Aorta (tissue), 5 donors: ENCODE measurements at regions not wholly inside any gene's neighbourhood (a gene's known extent, or its start where the extent isn't known, plus 50 kb on each side); places are given as distances from the start of the nearest gene placed in this dataset.

Experiments used
- ATAC-seq: fragments of 200-7000 bp; cut with Tn5 transposase; one replicate; pipeline ENCODE4 v1.9.1; 2022; ENCODE audit warnings: moderate library complexity; ENCODE audit not compliant: low FRiP score
- DNase-seq, 2 donors: peaks; one replicate each; pipeline ENCODE4 v3.0.0-alpha.2; 2020
- H3K27ac ChIP-seq, 2 donors: one replicate each; pipeline ENCODE4 v1.5.1; 2013; ENCODE audit warnings: low read length in 2 of 2, mild to moderate bottlenecking in 2 of 2, moderate library complexity in 2 of 2, control low read depth in 1 of 2, inconsistent platforms in 1 of 2, low read depth in 1 of 2
- H3K27me3 ChIP-seq, 2 donors: one replicate each; pipeline ENCODE4 v1.6.1; 2013; ENCODE audit warnings: control low read depth in 1 of 2, low read length in 1 of 2, mild to moderate bottlenecking in 1 of 2, moderate library complexity in 1 of 2; ENCODE audit not compliant: insufficient read depth in 2 of 2, control insufficient read depth in 1 of 2
- H3K36me3 ChIP-seq, 2 donors: one replicate each; pipeline ENCODE4 v1.6.1; 2013; ENCODE audit warnings: control low read depth in 1 of 2, low read length in 1 of 2, mild to moderate bottlenecking in 1 of 2; ENCODE audit not compliant: insufficient read depth in 2 of 2, control insufficient read depth in 1 of 2
- H3K4me1 ChIP-seq, 2 donors: one replicate each; pipeline ENCODE4 v1.6.1; 2013; ENCODE audit warnings: low read length in 2 of 2, control low read depth in 1 of 2, mild to moderate bottlenecking in 1 of 2, moderate library complexity in 1 of 2; ENCODE audit not compliant: insufficient read depth in 2 of 2, control insufficient read depth in 1 of 2
- H3K4me3 ChIP-seq, 2 donors: one replicate each; pipeline ENCODE4 v1.5.1; 2013; ENCODE audit warnings: low read length in 2 of 2, control low read depth in 1 of 2, mild to moderate bottlenecking in 1 of 2
- H3K9me3 ChIP-seq: one replicate; pipeline ENCODE4 v1.6.1; 2013; ENCODE audit warnings: mild to moderate bottlenecking, low read length; ENCODE audit not compliant: control insufficient read depth
- WGBS, 2 donors: extraction: QIAGEN DNeasy Blood & Tissue Kit; methylation state at CpG; one replicate each; pipeline ENCODE4 v1.1.7; 2013; 5-methylcytosine and 5-hydroxymethylcytosine counted together
- intact Hi-C, 2 donors: fragments of 100-400 bp; cut with DNase I; formaldehyde crosslinking; loops; one replicate each; pipeline versions ENCODE4 v1.14.2 to v1.15.0; 2022
- donor health status: healthy with polysubstance abuse.
- donor health status: Bipolar disorder and iron deficiency.
- donor health status: DM: no; HTN: no; CAD: no.
- donor health status: DM: no; HTN: no; CAD: no.
- donor health status: DM: yes; HTN: yes; CAD: no.

- no peak for ATAC-seq
- Histone ChIP-seq H3K36me3 (no peaks in the 10 kb centered on the region), H3K27me3 (no peaks in the 10 kb centered on the region), H3K9me3 (no peaks in the 10 kb centered on the region), H3K27ac (no peak overlapping the region), H3K4me3 (no peak overlapping the region), H3K4me1 (no peaks in the 10 kb centered on the region)
- intact Hi-C loops: loop anchor here in 1 of 2 donors (10.0 kb wide), 1 partner anchor 118 kb away; no protein-coding TSS in a partner anchor
- WGBS, 2 donors: 92 to 93% methylated on average over 4 of the region's 4 CpGs
- DNase-seq: no peak
Observed at GRCh38 chr3:29067007-29067406, 213.9 kb upstream of the RBMS3 start.

DNA sequence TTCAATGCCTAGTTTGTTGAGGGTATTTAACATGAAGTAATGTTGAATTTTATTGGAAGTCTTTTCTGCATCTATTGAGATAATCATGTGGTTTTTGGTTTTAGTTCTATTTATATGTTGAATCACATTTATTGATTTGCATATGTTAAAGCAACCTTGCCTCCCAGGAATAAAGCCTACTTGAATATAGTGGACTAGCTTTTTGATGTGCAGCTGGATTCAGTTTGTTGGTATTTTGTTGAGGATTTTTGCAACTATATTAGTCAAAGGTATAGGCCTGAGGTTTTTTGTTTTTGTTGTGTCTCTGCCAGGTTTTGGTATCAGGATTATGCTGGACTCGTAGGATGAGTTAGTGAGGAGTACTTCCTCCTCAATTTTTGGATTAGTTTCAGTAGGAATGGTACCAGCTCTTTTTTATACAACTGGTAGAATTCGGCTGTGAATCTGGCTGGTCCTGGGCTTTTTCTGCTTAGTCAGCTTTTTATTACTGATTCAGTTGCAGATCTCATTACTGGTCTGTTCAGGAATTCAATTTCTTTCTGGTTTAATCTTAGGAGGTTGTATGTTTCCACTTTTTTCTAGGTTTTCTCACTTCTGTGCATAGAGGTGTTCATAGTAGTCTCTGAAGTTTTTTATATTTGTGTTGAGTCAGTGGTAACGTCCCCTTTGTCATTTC lies 209.8 kb upstream of the RBMS3 start:
- no peak for DNase-seq
- Histone ChIP-seq H3K36me3 (no peaks in the 10 kb centered on the region), H3K27me3 (no peaks in the 10 kb centered on the region), H3K27ac (no peak overlapping the region), H3K4me3 (no peak overlapping the region), H3K4me1 (no peaks in the 10 kb centered on the region), H3K9me3 (no peaks in the 10 kb centered on the region)
- intact Hi-C loops: loop anchor here in 1 of 2 donors (10.0 kb wide), 1 partner anchor 204 kb away; no protein-coding TSS in a partner anchor
- 83 to 87% methylated on average over 3 of the region's 3 CpGs for WGBS, 2 donors
- no peak for ATAC-seq

GRCh38 chr3:29072611-29073010 lies 208.3 kb upstream of the RBMS3 start:
- no peaks in the 10 kb centered on the region for H3K27me3 ChIP-seq
- ATAC-seq (no peak), DNase-seq (no peak)
- no peak overlapping the region for H3K4me3 ChIP-seq
- no peaks in the 10 kb centered on the region for H3K36me3 ChIP-seq
- H3K4me1 ChIP-seq: no peaks in the 10 kb centered on the region
- H3K27ac ChIP-seq: no peak overlapping the region
- intact Hi-C loops: loop anchor here in 1 of 2 donors (10.0 kb wide), 1 partner anchor 202 kb away; no protein-coding TSS in a partner anchor
- no peaks in the 10 kb centered on the region for H3K9me3 ChIP-seq
- 53 to 73% methylated on average over 1 of the region's 1 CpG for WGBS, 2 donors

DNA sequence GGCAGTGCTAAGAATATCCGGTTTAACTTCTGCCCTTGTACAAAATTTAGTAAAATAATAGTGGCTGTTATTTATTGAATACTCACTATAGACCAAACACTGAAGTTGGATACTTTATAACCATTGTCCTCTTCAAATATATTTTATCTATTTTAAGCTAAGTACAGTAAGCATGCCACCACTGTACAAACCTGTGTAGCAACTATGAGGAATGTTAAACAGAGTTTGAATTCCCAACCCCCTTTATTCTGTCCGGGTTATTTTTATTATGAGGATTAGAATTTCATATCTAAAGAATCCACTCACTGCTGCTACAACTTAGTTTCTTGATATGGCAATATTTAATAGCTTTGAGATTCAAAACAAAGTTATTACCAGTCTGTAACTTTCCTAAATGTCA lies 203.5 kb upstream of the RBMS3 start:
- 43 to 51% methylated on average over 2 of the region's 2 CpGs for WGBS, 2 donors
- no peaks in the 10 kb centered on the region for H3K9me3 ChIP-seq
- H3K4me3 ChIP-seq: no peak overlapping the region
- ATAC-seq: no peak
- intact Hi-C loops: loop anchor here in 1 of 2 donors (10.0 kb wide), 1 partner anchor 197 kb away; no protein-coding TSS in a partner anchor
- no peaks in the 10 kb centered on the region for H3K4me1 ChIP-seq
- no peaks in the 10 kb centered on the region for H3K27me3 ChIP-seq
- DNase-seq: no peak
- no peaks in the 10 kb centered on the region for H3K36me3 ChIP-seq
- H3K27ac ChIP-seq: no peak overlapping the region

GRCh38 chr3:29079358-29079757 lies 201.5 kb upstream of the RBMS3 start:
- Histone ChIP-seq H3K4me3 (no peak overlapping the region), H3K36me3 (no peaks in the 10 kb centered on the region), H3K4me1 (no peaks in the 10 kb centered on the region), H3K27ac (no peak overlapping the region), H3K9me3 (no peaks in the 10 kb centered on the region), H3K27me3 (no peaks in the 10 kb centered on the region)
- intact Hi-C loops: loop anchor here in 1 of 2 donors (10.0 kb wide), 1 partner anchor 195 kb away; no protein-coding TSS in a partner anchor
- DNase-seq: no peak
- no peak for ATAC-seq

DNA sequence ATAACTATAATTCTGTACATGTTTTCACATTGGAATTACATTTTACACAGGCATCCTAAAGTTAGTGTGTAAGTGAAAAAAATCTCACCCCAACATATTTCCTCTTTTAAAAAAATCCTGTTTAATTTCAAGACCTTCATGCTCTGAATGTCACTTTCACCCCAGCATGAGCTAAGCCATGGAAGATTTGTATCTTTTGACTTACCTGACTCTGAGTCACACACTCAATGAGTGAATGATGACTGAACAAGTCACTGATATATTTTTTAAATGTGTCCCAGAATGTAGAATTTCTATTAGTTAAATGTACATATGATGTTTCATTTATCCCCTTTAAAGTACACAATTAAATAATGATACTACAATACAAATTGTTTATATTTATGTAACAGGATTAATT lies 199.9 kb upstream of the RBMS3 start:
- H3K4me3 ChIP-seq: no peak overlapping the region
- ATAC-seq (no peak), DNase-seq (no peak)
- H3K27ac ChIP-seq: no peak overlapping the region
- H3K36me3 ChIP-seq: no peaks in the 10 kb centered on the region
- no peaks in the 10 kb centered on the region for H3K27me3 ChIP-seq
- no peaks in the 10 kb centered on the region for H3K9me3 ChIP-seq
- intact Hi-C loops: no loop called here
- H3K4me1 ChIP-seq: no peaks in the 10 kb centered on the region

- Histone ChIP-seq H3K4me1 (no peaks in the 10 kb centered on the region), H3K4me3 (no peak overlapping the region), H3K27me3 (no peaks in the 10 kb centered on the region), H3K36me3 (no peaks in the 10 kb centered on the region), H3K27ac (no peak overlapping the region), H3K9me3 (no peaks in the 10 kb centered on the region)
- no peak for DNase-seq
- intact Hi-C loops: no loop called here
- ATAC-seq: no peak
- WGBS, 2 donors: 75 to 83% methylated on average over 2 of the region's 2 CpGs
Observed at GRCh38 chr3:29083081-29083480, 197.8 kb upstream of the RBMS3 start.

GRCh38 chr3:29083676-29084075 lies 197.2 kb upstream of the RBMS3 start:
- DNase-seq (no peak), ATAC-seq (no peak)
- no peaks in the 10 kb centered on the region for H3K27me3 ChIP-seq
- no peak overlapping the region for H3K27ac ChIP-seq
- intact Hi-C loops: no loop called here
- no peaks in the 10 kb centered on the region for H3K36me3 ChIP-seq
- no peak overlapping the region for H3K4me3 ChIP-seq
- 6 to 7% methylated on average over 1 of the region's 1 CpG for WGBS, 2 donors
- H3K9me3 ChIP-seq: no peaks in the 10 kb centered on the region
- no peaks in the 10 kb centered on the region for H3K4me1 ChIP-seq

GRCh38 chr3:29088579-29088978 lies 192.3 kb upstream of the RBMS3 start:
- Histone ChIP-seq H3K9me3 (no peaks in the 10 kb centered on the region), H3K36me3 (no peaks in the 10 kb centered on the region), H3K27ac (no peak overlapping the region), H3K4me3 (no peak overlapping the region), H3K4me1 (peaks cover 0 to 5% of the 10 kb centered on the region in 2 donors), H3K27me3 (no peaks in the 10 kb centered on the region)
- no peak for ATAC-seq
- WGBS, 2 donors: 97 to 98% methylated on average over 3 of the region's 3 CpGs
- intact Hi-C loops: no loop called here
- DNase-seq: no peak
